ENCODE measurements at regions not wholly inside any gene's neighbourhood (a gene's known extent, or its start where the extent isn't known, plus 50 kb on each side); places are given as distances from the start of the nearest gene placed in this dataset.
"Not testable (repeated sequence)": the region's sequence is repeated elsewhere in the genome, so short reads cannot be mapped to it uniquely, and the experiment has no call there.

- not testable (repeated sequence) for TF ChIP-seq CTCF (conservative IDR thresholded peaks at IDR 0.05 in 1 of 2, IDR thresholded peaks at IDR 0.05 in 1 of 2; ENCODE audit: extremely low read depth in 1 of 2, insufficient read depth in 1 of 2, low read depth in 1 of 2, low read length in 2 of 2); EZH2 (IDR thresholded peaks at IDR 0.05; ENCODE audit: borderline replicate concordance, low read length)
Measured at GRCh38 chr20:47842004-47842403, 56.7 kb upstream of the SULF2 start.

Measured in mammary epithelial cell (primary cell).